RWPE2 (cell line): ENCODE measurements at regions not wholly inside any gene's neighbourhood (a gene's known extent, or its start where the extent isn't known, plus 50 kb on each side); places are given as distances from the start of the nearest gene placed in this dataset.
A peak's percentile ranks its signal among the peaks of the same experiment; 100 is the strongest.

ENCODE experiments used
- ATAC-seq: fragments of 200-7000 bp; cut with Tn5 transposase; 3 replicates; pipeline ENCODE4 v1.9.1; 2021; ENCODE audit warnings: low read depth
- DNase-seq: peaks from one replicate; pipeline ENCODE4 v3.0.0-alpha.2; 2020; ENCODE audit warnings: low spot score
- H3K27ac ChIP-seq: fragments of 450-650 bp; 2 replicates; pipeline ENCODE4 v1.5.1; 2017; ENCODE audit warnings: mild to moderate bottlenecking; ENCODE audit not compliant: poor library complexity, severe bottlenecking
- H3K27me3 ChIP-seq: fragments of 250-450 bp; sonication (Bioruptor Pico); 2 replicates; pipeline ENCODE4 v1.5.1; 2021; ENCODE audit warnings: mild to moderate bottlenecking, moderate library complexity; ENCODE audit not compliant: insufficient read depth, poor library complexity, severe bottlenecking
- H3K36me3 ChIP-seq: fragments of 250-450 bp; sonication (Bioruptor Pico); 2 replicates; pipeline ENCODE4 v1.5.1; 2020; ENCODE audit warnings: low read depth, mild to moderate bottlenecking, moderate library complexity
- H3K4me1 ChIP-seq: fragments of 250-450 bp; sonication (Bioruptor Pico); 2 replicates; pipeline ENCODE4 v1.5.1; 2021; ENCODE audit warnings: mild to moderate bottlenecking, moderate library complexity; ENCODE audit not compliant: insufficient read depth, poor library complexity, severe bottlenecking
- H3K4me3 ChIP-seq: fragments of 250-450 bp; sonication (Bioruptor Pico); 2 replicates; pipeline ENCODE4 v1.5.1; 2021; ENCODE audit warnings: mild to moderate bottlenecking, moderate library complexity; ENCODE audit not compliant: severe bottlenecking
- H3K9me3 ChIP-seq: fragments of 250-450 bp; sonication (Bioruptor Pico); 2 replicates; pipeline ENCODE4 v1.5.1; 2021; ENCODE audit warnings: mild to moderate bottlenecking, moderate library complexity; ENCODE audit not compliant: severe bottlenecking
- CTCF ChIP-seq: fragments of 450-650 bp; IDR thresholded peaks from one replicate; pipeline ENCODE4 v1.5.1; 2017; ENCODE audit warnings: mild to moderate bottlenecking, moderate library complexity; ENCODE audit not compliant: poor library complexity, severe bottlenecking

GRCh38 chr21:22582026-22582425 is 1583.8 kb downstream of the NCAM2 start:
- Histone ChIP-seq H3K27ac (no peak overlapping the region), H3K9me3 (no peaks in the 10 kb centered on the region), H3K4me1 (no peaks in the 10 kb centered on the region), H3K27me3 (peaks cover 4% of the 10 kb centered on the region), H3K4me3 (no peak overlapping the region), H3K36me3 (no peaks in the 10 kb centered on the region)
- no peak for ATAC-seq
- DNase-seq, result no peak
- TF ChIP-seq CTCF, result no peak

- H3K27ac ChIP-seq, result no peak overlapping the region
- TF ChIP-seq CTCF, result no peak
- peaks cover 4% of the 10 kb centered on the region for H3K27me3 ChIP-seq
- no peaks in the 10 kb centered on the region for H3K9me3 ChIP-seq
- H3K4me3 ChIP-seq, result no peak overlapping the region
- H3K4me1 ChIP-seq, result no peaks in the 10 kb centered on the region
- no peak for ATAC-seq
- no peak for DNase-seq
- no peaks in the 10 kb centered on the region for H3K36me3 ChIP-seq
These were observed 1586.1 kb downstream of the NCAM2 start for GRCh38 chr21:22584308-22584707.

- no peak overlapping the region for H3K4me3 ChIP-seq
These were observed 1587.3 kb downstream of the NCAM2 start for GRCh38 chr21:22585558-22585957.

GRCh38 chr21:22597660-22598255 is 1599.5 kb downstream of the NCAM2 start:
- DNase-seq (peak; percentile 37), ATAC-seq (no peak)
- Histone ChIP-seq H3K4me1 (no peaks in the 10 kb centered on the region), H3K4me3 (no peak overlapping the region), H3K36me3 (no peaks in the 10 kb centered on the region), H3K27ac (no peak overlapping the region), H3K9me3 (no peaks in the 10 kb centered on the region), H3K27me3 (peaks cover 3% of the 10 kb centered on the region)
- no peak for TF ChIP-seq CTCF

More at GRCh38 chr21:22585558-22585957, 1587.3 kb downstream of the NCAM2 start:
- Histone ChIP-seq H3K4me1 (no peaks in the 10 kb centered on the region), H3K27ac (no peak overlapping the region), H3K9me3 (no peaks in the 10 kb centered on the region), H3K27me3 (peaks cover 4% of the 10 kb centered on the region), H3K36me3 (no peaks in the 10 kb centered on the region)
- DNase-seq, result no peak
- ATAC-seq, result no peak
- no peak for TF ChIP-seq CTCF

GRCh38 chr21:22609802-22610201 is 1611.6 kb downstream of the NCAM2 start:
- no peak overlapping the region for H3K27ac ChIP-seq
- TF ChIP-seq CTCF, result no peak
- H3K4me3 ChIP-seq, result no peak overlapping the region
- no peaks in the 10 kb centered on the region for H3K36me3 ChIP-seq
- DNase-seq (no peak), ATAC-seq (no peak)
- H3K27me3 ChIP-seq, result peaks cover 3% of the 10 kb centered on the region
- no peaks in the 10 kb centered on the region for H3K4me1 ChIP-seq
- H3K9me3 ChIP-seq, result no peaks in the 10 kb centered on the region
